ENCODE measurements at regions not wholly inside any gene's neighbourhood (a gene's known extent, or its start where the extent isn't known, plus 50 kb on each side); places are given as distances from the start of the nearest gene placed in this dataset.
"Not testable (repeated sequence)": the region's sequence is repeated elsewhere in the genome, so short reads cannot be mapped to it uniquely, and the experiment has no call there.

GRCh38 chr1:149157409-149157808 lies 54.1 kb upstream of the NBPF9 start:
- in situ Hi-C loops (cut with HindIII; ENCODE audit: low pct_ligation_motif_present, low sequenced_read_pairs); DNase-seq; H3K27ac ChIP-seq; H3K4me3 ChIP-seq (ENCODE audit: low read depth, low read length); H3K27me3 ChIP-seq (replicated peaks); H3K36me3 ChIP-seq (replicated peaks): not testable (repeated sequence)

DNA sequence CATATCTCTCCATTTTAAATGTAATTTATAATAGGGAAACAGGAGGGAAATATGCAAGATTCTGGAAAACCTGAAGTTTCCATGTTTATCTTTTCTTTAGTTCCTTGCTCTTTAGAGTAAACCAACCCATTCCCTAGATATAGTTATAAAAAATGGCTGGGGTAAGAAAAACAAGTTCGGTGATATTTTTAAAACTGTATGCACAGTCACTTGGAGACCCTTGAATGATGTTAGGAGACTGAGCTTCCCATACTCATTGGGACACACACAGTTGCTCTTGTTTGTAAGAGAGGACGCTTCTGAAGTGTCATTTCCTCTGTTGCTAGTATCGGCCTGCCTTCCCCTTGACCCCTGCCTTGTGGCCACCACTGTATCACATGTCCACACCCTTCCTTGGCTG lies 55.0 kb upstream of the NBPF9 start:
- H3K27me3 ChIP-seq (replicated peaks); H3K4me3 ChIP-seq (ENCODE audit: low read depth, low read length); H3K36me3 ChIP-seq (replicated peaks); H3K27ac ChIP-seq; in situ Hi-C loops (cut with HindIII; ENCODE audit: low pct_ligation_motif_present, low sequenced_read_pairs); DNase-seq: not testable (repeated sequence)

GRCh38 chr1:149163063-149163444 lies 59.7 kb upstream of the NBPF9 start:
- not testable (repeated sequence) for H3K27me3 ChIP-seq (replicated peaks); H3K4me3 ChIP-seq (ENCODE audit: low read depth, low read length)

GRCh38 chr1:149174765-149175164 lies 71.4 kb upstream of the NBPF9 start:
- H3K36me3 ChIP-seq (replicated peaks); H3K27me3 ChIP-seq (replicated peaks); H3K27ac ChIP-seq; H3K4me3 ChIP-seq (ENCODE audit: low read depth, low read length); DNase-seq; in situ Hi-C loops (cut with HindIII; ENCODE audit: low pct_ligation_motif_present, low sequenced_read_pairs): not testable (repeated sequence)

More at GRCh38 chr1:149163063-149163444, 59.7 kb upstream of the NBPF9 start:
- H3K27ac ChIP-seq; H3K36me3 ChIP-seq (replicated peaks); DNase-seq; in situ Hi-C loops (cut with HindIII; ENCODE audit: low pct_ligation_motif_present, low sequenced_read_pairs): not testable (repeated sequence)

GRCh38 chr1:149175812-149176211 lies 72.5 kb upstream of the NBPF9 start:
- in situ Hi-C loops (cut with HindIII; ENCODE audit: low pct_ligation_motif_present, low sequenced_read_pairs); DNase-seq; H3K27me3 ChIP-seq (replicated peaks); H3K36me3 ChIP-seq (replicated peaks); H3K27ac ChIP-seq: not testable (repeated sequence)
- peak overlapping the region; percentile 34 for H3K4me3 ChIP-seq (ENCODE audit: low read depth, low read length)

DNA sequence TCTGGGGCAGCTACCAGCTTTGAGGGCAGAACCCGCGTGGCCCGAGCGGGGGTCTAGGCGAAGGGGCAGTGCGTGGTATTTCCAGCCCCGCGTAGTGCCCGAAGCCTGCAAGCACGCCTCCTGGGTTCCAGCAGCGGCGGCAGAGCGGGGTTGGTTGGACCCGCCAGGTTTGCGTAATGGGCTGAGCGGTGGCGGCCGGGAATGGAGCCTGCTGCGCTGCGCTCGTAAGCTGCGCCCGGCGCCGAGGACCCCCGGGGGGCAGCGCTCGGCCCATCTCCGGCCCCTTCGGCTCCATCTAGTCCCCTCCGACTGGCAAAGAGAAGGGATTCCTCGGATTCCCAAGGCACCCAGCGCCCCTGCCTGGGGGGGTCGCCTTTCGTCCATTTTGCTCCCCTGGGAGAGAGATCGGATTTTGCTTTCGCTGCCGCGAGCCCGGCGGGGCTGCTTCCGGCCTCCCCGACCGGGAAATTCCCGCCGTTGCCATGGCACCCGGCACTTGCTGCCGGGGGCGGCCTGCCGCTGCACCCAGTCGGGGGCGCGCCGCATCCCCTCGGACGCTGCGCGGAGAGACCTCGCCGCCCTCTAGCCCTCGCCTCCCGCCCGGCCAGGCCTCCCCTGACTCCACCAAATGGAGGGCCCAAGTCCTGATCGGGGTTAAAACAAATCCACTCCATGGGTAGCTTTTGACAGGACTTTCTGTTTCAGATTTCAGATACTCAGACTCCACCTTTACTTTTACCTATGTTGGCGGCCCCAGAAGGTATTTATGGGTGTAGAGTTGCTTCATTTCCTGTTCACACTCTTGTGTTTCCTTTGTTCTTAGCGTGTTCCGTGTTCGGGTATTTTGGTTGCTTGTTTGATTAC lies 73.3 kb upstream of the NBPF9 start:
- H3K36me3 ChIP-seq (replicated peaks); in situ Hi-C loops (cut with HindIII; ENCODE audit: low pct_ligation_motif_present, low sequenced_read_pairs); H3K27me3 ChIP-seq (replicated peaks): not testable (repeated sequence)
- peak overlapping the region; percentile 59 for H3K4me3 ChIP-seq (ENCODE audit: low read depth, low read length)
- peak overlapping the region; percentile 96 for H3K27ac ChIP-seq
- DNase-seq: peak; percentile 38

GRCh38 chr1:149190742-149191141 lies 87.4 kb upstream of the NBPF9 start:
- in situ Hi-C loops (cut with HindIII; ENCODE audit: low pct_ligation_motif_present, low sequenced_read_pairs); H3K4me3 ChIP-seq (ENCODE audit: low read depth, low read length); H3K27ac ChIP-seq; H3K36me3 ChIP-seq (replicated peaks); DNase-seq; H3K27me3 ChIP-seq (replicated peaks): not testable (repeated sequence)

GRCh38 chr1:149196651-149197050 lies 93.3 kb upstream of the NBPF9 start:
- DNase-seq; H3K27me3 ChIP-seq (replicated peaks); H3K4me3 ChIP-seq (ENCODE audit: low read depth, low read length); H3K36me3 ChIP-seq (replicated peaks); in situ Hi-C loops (cut with HindIII; ENCODE audit: low pct_ligation_motif_present, low sequenced_read_pairs); H3K27ac ChIP-seq: not testable (repeated sequence)

GRCh38 chr1:149200567-149200966 lies 97.2 kb upstream of the NBPF9 start:
- H3K36me3 ChIP-seq (replicated peaks); H3K27ac ChIP-seq; in situ Hi-C loops (cut with HindIII; ENCODE audit: low pct_ligation_motif_present, low sequenced_read_pairs); H3K4me3 ChIP-seq (ENCODE audit: low read depth, low read length); DNase-seq; H3K27me3 ChIP-seq (replicated peaks): not testable (repeated sequence)

GRCh38 chr1:149202283-149202682 lies 98.9 kb upstream of the NBPF9 start:
- in situ Hi-C loops (cut with HindIII; ENCODE audit: low pct_ligation_motif_present, low sequenced_read_pairs); H3K36me3 ChIP-seq (replicated peaks); DNase-seq; H3K27ac ChIP-seq; H3K27me3 ChIP-seq (replicated peaks); H3K4me3 ChIP-seq (ENCODE audit: low read depth, low read length): not testable (repeated sequence)

DNA sequence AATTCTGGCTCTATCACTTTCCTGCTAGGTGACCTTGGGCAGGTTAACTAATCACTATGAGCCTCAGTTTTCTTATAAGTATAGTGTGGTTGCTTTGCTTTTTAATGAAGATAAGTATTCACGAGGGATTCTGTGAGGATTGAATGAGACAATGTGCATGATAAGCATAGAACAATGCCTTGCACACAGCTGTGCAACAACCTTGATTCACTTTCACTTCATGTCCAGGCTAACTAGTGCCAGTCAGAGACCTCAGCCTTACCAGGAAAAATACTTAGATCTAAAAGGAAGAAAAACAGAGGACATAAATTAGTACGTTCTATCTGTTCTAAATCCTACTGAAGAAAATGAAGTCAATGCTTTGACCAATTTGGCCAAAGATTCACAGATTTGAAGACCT lies 101.0 kb upstream of the NBPF9 start:
- in situ Hi-C loops (cut with HindIII; ENCODE audit: low pct_ligation_motif_present, low sequenced_read_pairs); H3K27me3 ChIP-seq (replicated peaks); DNase-seq; H3K4me3 ChIP-seq (ENCODE audit: low read depth, low read length); H3K27ac ChIP-seq; H3K36me3 ChIP-seq (replicated peaks): not testable (repeated sequence)

GRCh38 chr1:149208836-149209235 lies 105.5 kb upstream of the NBPF9 start:
- in situ Hi-C loops (cut with HindIII; ENCODE audit: low pct_ligation_motif_present, low sequenced_read_pairs); H3K36me3 ChIP-seq (replicated peaks): not testable (repeated sequence)

DNA sequence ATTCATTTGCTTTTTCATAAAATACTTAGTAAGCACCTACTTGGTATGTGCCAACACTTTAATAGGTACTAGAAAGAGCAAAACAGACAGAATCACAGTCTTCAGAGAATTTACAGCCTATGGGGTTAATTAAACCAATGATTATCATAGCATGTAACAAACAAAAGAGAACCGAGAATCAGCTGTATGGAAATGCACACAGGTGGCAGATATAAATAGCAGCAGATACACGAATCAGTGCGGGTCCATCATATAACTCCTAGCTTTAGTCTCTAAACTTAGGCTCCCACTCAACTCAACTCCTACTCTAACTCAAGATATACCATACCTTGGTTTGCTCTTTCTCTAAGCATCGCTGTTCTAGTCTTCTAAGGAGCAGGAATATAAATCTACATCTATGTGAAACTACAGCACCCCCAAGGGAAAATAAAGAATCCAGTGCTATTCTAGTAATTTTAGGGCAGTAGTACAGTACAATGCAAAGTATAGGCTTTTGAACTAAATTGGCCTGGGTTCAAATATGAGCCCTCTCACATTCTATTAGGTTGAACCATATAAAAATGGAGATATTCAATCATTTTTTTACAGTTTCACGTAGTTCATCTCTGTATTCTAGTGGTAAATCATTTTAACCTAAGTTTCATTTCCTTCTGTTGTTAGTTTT lies 108.5 kb upstream of the NBPF9 start:
- not testable (repeated sequence) for H3K27me3 ChIP-seq (replicated peaks)

More at GRCh38 chr1:149208836-149209235, 105.5 kb upstream of the NBPF9 start:
- DNase-seq; H3K27ac ChIP-seq; H3K4me3 ChIP-seq (ENCODE audit: low read depth, low read length); H3K27me3 ChIP-seq (replicated peaks): not testable (repeated sequence)

DNA sequence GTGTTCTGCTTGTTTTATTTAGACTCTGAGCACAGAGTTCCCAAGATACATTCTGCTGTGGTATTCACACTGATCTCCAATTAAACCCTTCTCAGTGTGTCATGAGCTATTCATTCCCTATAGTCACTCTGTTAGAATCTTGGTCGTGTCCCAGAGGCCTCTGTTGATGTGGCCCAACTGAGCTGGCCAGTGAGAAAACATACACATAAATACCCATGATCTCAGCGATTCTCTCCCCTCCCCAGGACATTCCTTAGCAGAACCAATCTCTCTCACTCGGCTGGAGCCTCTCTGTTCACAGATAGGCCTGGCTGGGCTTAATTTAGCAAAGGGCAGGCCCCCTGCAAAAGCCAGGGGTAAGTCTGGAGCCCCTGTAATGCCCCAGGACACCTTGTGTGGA lies 109.6 kb upstream of the NBPF9 start:
- in situ Hi-C loops (cut with HindIII; ENCODE audit: low pct_ligation_motif_present, low sequenced_read_pairs); H3K27me3 ChIP-seq (replicated peaks); H3K36me3 ChIP-seq (replicated peaks); H3K27ac ChIP-seq; H3K4me3 ChIP-seq (ENCODE audit: low read depth, low read length); DNase-seq: not testable (repeated sequence)

More for the DNA sequence above, 108.5 kb upstream of the NBPF9 start:
- in situ Hi-C loops (cut with HindIII; ENCODE audit: low pct_ligation_motif_present, low sequenced_read_pairs); H3K4me3 ChIP-seq (ENCODE audit: low read depth, low read length); H3K27ac ChIP-seq; H3K36me3 ChIP-seq (replicated peaks); DNase-seq: not testable (repeated sequence)

GRCh38 chr1:149213673-149214072 lies 110.3 kb upstream of the NBPF9 start:
- H3K36me3 ChIP-seq (replicated peaks); in situ Hi-C loops (cut with HindIII; ENCODE audit: low pct_ligation_motif_present, low sequenced_read_pairs); H3K27ac ChIP-seq; DNase-seq; H3K4me3 ChIP-seq (ENCODE audit: low read depth, low read length); H3K27me3 ChIP-seq (replicated peaks): not testable (repeated sequence)
